ENCODE measurements at regions not wholly inside any gene's neighbourhood (a gene's known extent, or its start where the extent isn't known, plus 50 kb on each side); places are given as distances from the start of the nearest gene placed in this dataset.

- intact Hi-C loops (cut with DNase I) = no loop called here
- DNase-seq = no peak
These were observed 50.4 kb downstream of the ZBTB38 start for GRCh38 chr3:141418751-141419150.

- no peak for DNase-seq
- intact Hi-C loops (cut with DNase I) = no loop called here
These were observed 51.6 kb downstream of the ZBTB38 start for GRCh38 chr3:141419946-141420345.

DNA sequence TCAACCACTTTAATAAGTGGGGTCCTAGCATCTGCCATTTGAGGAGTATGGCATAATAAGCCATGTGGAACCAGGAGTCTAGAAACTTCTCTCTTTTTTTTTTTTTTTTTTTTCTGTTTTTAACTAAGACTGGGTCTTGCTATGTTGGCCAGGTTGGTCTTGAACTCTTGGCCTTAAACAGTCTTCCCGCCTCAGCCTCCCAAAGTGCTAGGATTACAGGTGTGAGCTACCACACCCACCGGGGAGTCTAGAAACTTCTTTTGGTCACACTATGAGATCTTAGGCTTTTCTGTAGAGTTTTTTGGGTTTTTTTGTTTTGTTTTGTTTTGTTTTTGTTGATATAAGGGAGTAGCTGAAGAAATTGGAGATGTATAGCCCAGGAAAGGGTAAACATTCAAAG lies 52.9 kb downstream of the ZBTB38 start:
- no peak for DNase-seq
- intact Hi-C loops (cut with DNase I) = no loop called here

DNA sequence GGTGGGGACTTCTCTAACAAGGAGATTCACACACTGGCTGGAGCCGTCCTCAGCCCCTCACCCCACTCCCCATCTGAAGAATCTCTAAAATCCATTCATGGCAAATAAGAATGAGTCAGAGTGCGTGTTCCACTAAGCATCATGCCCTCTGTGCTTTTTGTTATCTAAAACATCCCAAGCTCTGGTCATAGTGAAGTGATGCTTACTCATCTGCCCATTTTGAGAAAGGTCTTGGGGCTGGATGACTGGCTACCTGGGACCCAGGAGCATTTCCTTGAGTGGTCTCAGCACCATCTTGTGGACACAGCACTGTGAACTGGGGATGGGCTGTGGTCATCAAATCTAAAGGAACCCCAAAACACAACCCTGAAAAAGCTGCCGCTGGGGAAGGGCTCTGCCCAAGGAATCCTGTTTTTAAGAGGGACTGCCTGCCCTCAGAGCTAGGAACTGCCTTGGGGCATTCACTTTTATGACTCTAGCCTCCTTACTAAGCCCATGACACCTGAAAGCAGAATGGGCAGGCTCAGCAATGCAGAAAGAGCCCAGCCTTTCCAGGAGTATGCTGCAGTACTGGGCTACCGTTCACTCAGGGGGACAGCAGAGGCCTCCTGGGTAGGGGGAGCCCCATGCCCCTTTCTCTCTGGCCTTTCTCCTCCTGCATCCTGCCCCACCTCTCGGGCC lies 53.5 kb downstream of the ZBTB38 start:
- DNase-seq = no peak
- intact Hi-C loops (cut with DNase I) = no loop called here

DNA sequence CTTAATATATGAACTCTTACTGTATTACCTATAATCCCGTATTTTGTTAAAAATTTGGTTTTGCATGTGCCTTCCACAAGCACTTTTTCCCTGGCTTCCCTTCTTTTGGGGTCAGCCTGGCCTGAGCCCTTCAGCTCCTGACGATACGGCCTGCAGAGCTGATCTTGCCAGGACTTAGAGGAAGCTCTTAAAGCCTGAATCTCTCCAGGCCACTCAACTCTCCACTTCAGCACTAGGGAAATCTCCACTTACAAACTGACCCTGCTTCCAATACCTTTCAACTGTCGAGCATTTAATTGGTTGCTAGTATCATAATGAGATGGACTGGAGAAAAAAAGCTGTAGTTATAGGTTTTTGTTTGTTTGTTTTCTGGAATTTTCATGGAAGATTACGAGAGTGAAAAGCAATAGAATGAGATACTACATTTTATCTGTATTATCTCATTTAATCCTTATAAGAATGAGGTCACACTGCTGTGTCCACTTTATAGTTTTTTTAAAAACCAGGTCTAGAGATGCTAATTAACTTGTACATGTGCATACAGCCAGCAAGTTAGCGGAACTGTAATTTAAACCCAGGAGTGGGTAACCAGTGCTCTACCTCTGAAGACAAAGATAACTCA lies 54.8 kb downstream of the ZBTB38 start:
- intact Hi-C loops (cut with DNase I) = no loop called here
- no peak for DNase-seq

GRCh38 chr3:141425523-141426233 lies 57.4 kb downstream of the ZBTB38 start:
- intact Hi-C loops (cut with DNase I) = no loop called here
- no peak for DNase-seq

DNA sequence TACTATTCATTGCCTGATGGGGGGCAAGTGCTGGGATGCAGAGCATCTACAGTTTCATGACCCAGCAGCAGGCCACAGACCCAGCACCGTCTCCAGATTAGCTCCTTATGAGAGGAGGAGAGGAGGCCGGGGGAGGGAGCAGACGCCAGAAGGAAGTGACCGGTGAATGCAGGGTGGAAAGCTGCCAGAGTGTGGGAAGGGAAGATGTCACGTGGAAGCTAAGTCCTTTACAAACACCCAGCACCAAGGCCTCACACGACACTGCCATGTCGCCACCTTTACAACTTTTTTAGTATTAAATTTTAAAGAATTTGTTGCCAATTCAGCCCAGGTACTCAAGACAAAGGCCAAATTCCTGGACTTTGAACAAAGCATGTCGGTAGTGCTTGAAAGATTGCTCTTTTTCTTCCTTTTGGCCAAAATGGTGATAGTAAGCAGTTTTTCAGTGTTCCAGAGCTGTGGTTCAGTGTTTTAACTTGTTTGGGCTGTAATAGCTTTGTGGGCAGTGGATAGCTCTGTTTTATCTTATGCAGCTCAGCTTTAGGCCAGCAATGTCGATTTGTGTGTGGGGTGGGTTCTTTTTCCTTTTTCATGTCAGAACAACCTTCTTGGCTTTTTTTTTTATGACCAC lies 58.2 kb downstream of the ZBTB38 start:
- intact Hi-C loops (cut with DNase I) = no loop called here
- peak; percentile 45 to 93 (median 64) for DNase-seq

- intact Hi-C loops (cut with DNase I) = no loop called here
- no peak for DNase-seq
These were observed 59.1 kb upstream of the RASA2 start for GRCh38 chr3:141427764-141428163.

- intact Hi-C loops (cut with DNase I) = no loop called here
- peak in 2 of 10 donors; percentile 41 to 88 for DNase-seq
These were observed 57.3 kb upstream of the RASA2 start for GRCh38 chr3:141429371-141430035.

GRCh38 chr3:141430316-141430715 lies 56.5 kb upstream of the RASA2 start:
- no peak for DNase-seq
- intact Hi-C loops (cut with DNase I) = no loop called here

DNA sequence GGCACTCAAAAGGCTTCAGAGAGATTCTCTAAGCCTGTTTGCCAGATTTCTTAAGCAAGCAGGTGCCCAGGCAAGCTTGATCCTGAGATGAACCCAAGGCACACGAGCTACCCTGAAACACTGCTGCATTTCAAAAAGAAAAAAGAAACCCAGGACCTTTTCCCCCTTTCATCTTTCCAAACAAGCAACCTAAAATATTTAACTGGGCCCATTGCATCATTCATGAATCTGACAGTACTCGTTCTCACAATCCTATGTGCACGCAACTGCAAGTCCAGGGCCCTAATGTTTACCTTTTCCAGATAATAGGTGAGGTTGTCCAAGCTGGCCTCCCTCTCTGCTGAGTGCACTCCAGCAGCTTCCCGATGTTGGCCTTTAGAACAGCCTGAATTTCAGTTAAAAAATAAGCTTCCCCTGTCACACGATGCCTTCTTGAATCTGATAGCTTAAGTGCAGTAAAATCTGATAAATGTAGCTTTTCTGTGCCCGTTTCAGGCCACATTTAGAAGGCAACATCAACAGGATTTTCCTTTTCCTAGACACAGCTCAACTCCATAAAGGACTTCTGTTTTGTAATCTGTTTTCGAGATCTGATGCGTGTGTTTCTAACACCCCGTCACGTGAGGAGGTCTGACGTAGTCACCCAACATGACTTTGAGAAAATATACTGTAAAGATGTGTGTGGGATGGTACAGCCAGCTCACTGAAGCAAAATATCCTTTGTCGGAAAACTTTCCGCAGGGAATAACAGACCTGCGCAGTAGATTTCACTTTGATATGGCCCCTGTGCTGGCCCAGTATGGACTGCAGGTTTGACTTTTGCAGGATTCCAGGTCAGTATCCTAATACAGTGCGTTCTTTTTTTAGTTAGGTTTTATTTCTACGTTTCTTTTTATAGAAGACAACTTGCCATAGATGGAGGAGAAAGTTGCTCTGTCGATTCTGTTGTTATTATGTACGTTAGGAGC lies 55.1 kb upstream of the RASA2 start:
- peak in 5 of 10 donors; percentile 39 to 76 (median 50) for DNase-seq
- intact Hi-C loops (cut with DNase I) = no loop called here

DNA sequence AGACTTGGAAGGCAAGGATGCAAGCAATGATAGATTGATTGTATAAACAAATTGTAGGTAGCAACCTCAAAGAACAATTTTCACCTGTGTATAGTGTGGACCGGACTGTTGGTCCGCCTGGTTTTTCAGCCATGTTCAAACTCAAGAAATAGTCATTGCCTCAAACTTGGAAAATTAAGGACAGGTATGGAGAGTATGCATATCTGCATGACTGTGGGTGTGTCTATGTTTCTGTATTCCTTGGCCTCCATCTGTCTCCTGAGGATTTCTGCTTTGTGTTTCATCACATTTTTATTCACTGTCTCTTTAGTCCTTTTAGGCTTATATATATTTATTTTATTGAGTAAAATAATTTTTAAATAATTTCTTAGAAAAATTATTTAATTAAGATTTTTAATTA lies 53.9 kb upstream of the RASA2 start:
- intact Hi-C loops (cut with DNase I) = no loop called here
- DNase-seq = no peak

DNA sequence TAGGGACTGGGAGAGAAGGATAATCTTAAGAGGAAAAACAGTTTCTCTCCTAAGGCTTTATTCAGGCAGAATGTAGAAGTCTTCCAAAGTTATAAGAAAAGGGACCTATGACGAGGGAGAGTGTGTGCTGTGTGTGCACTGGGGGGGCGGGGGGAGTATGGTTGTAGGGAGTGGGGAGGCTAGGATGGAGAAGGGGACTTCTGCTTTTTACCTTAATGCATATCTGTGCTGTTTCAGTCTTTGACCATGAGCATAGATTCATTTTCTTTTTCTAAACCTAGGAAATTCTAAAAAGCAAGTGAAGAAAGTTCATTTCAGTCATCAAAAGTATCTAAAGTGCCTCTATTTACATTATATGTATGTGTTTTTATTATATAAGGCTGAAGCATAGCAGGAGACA lies 52.6 kb upstream of the RASA2 start:
- intact Hi-C loops (cut with DNase I) = no loop called here
- no peak for DNase-seq

DNA sequence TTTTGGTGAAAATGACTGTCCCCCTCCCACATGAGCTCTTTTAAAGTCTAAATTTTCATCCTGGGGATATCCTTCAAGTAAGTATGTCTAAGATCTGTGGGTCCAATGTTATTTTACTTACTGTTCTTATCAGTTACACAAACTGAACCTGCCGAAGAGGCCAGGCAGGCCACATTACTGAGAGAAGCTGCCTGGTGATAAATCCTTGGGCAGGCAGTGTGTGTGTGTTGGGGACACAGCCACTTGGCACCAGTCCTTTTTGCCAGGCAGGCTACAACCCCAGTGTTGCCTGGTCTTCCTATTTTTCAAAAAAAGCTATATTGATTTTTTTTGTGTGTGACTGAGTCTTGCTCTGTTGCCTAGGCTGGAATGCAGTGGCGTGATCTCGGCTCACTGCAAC lies 50.6 kb upstream of the RASA2 start:
- intact Hi-C loops (cut with DNase I) = no loop called here
- peak in 1 of 10 donors; percentile 35 for DNase-seq

Measured in posterior cingulate gyrus (tissue), 11 donors.